ENCODE measurements at regions not wholly inside any gene's neighbourhood (a gene's known extent, or its start where the extent isn't known, plus 50 kb on each side); places are given as distances from the start of the nearest gene placed in this dataset.
A peak's percentile ranks its signal among the peaks of the same experiment; 100 is the strongest.

GRCh38 chr9:31873722-31874121 is 510.7 kb upstream of the ACO1 start:
- Mint-ChIP-seq H3K27ac (no peak overlapping the region), H3K9me3 (peaks cover 0 to 11% (median 3%) of the 10 kb centered on the region in 11 donors), H3K36me3 (no peaks in the 10 kb centered on the region), H3K27me3 (peaks cover 0 to 12% (median 3%) of the 10 kb centered on the region in 5 donors), H3K4me1 (peaks cover 0 to 2% (median 0%) of the 10 kb centered on the region in 7 donors), H3K4me3 (no peak overlapping the region)
- intact Hi-C loops (cut with micrococcal nuclease): no loop called here
- POLR2A ChIA-PET: no interaction called here
- DNase-seq (no peak), ATAC-seq (no peak)
- CTCF ChIA-PET: interaction anchor here (0.6 kb wide), 1 partner anchor 453 kb away, joined by 3 read pairs; no protein-coding TSS in a partner anchor
- no peak overlapping the region for H3K27ac ChIP-seq (ENCODE audit: low read depth, low read length)
- H3K36me3 ChIP-seq (ENCODE audit: control insufficient read depth in 2 of 3, insufficient read depth in 3 of 3, low read length in 3 of 3): no peaks in the 10 kb centered on the region
- H3K27me3 ChIP-seq (ENCODE audit: control insufficient read depth in 2 of 2, insufficient read depth in 2 of 2, low read length in 2 of 2): no peaks in the 10 kb centered on the region
- H3K9me3 ChIP-seq (ENCODE audit: control insufficient read depth in 2 of 3, low read length in 3 of 3): no peaks in the 10 kb centered on the region
- H3K4me1 ChIP-seq (ENCODE audit: control insufficient read depth in 2 of 2, insufficient read depth in 2 of 2, low read length in 2 of 2): no peaks in the 10 kb centered on the region
- no peak overlapping the region for H3K4me3 ChIP-seq (ENCODE audit: low read length)

GRCh38 chr9:31894008-31894407 is 490.4 kb upstream of the ACO1 start:
- no peaks in the 10 kb centered on the region for H3K36me3 ChIP-seq (ENCODE audit: control insufficient read depth in 2 of 3, insufficient read depth in 3 of 3, low read length in 3 of 3)
- Mint-ChIP-seq H3K4me1 (no peaks in the 10 kb centered on the region), H3K27ac (no peak overlapping the region), H3K27me3 (peaks cover 0 to 17% (median 12%) of the 10 kb centered on the region in 5 donors), H3K4me3 (no peak overlapping the region), H3K36me3 (no peaks in the 10 kb centered on the region), H3K9me3 (peaks cover 0 to 5% (median 0%) of the 10 kb centered on the region in 11 donors)
- H3K4me1 ChIP-seq (ENCODE audit: control insufficient read depth in 2 of 2, insufficient read depth in 2 of 2, low read length in 2 of 2): no peaks in the 10 kb centered on the region
- H3K4me3 ChIP-seq (ENCODE audit: low read length): no peak overlapping the region
- intact Hi-C loops (cut with micrococcal nuclease): no loop called here
- CTCF ChIA-PET: no interaction called here
- DNase-seq (no peak), ATAC-seq (no peak)
- no peaks in the 10 kb centered on the region for H3K27me3 ChIP-seq (ENCODE audit: control insufficient read depth in 2 of 2, insufficient read depth in 2 of 2, low read length in 2 of 2)
- POLR2A ChIA-PET: no interaction called here
- no peak overlapping the region for H3K27ac ChIP-seq (ENCODE audit: low read depth, low read length)
- H3K9me3 ChIP-seq (ENCODE audit: control insufficient read depth in 2 of 3, low read length in 3 of 3): no peaks in the 10 kb centered on the region

GRCh38 chr9:31908158-31908890 is 476.1 kb upstream of the ACO1 start:
- Mint-ChIP-seq H3K36me3 (no peaks in the 10 kb centered on the region), H3K27me3 (peaks cover 0 to 4% (median 0%) of the 10 kb centered on the region in 5 donors), H3K9me3 (peaks cover 0 to 2% (median 0%) of the 10 kb centered on the region in 11 donors), H3K4me1 (peaks cover 0 to 5% (median 0%) of the 10 kb centered on the region in 7 donors), H3K4me3 (peak overlapping the region in 5 of 10 donors; percentile 0 to 54 (median 40)), H3K27ac (no peak overlapping the region)
- H3K27ac ChIP-seq (ENCODE audit: low read depth, low read length): no peak overlapping the region
- ChIA-PET POLR2A (no interaction called here), CTCF (no interaction called here)
- H3K4me3 ChIP-seq (ENCODE audit: low read length): no peak overlapping the region
- DNase-seq: no peak
- no peaks in the 10 kb centered on the region for H3K36me3 ChIP-seq (ENCODE audit: control insufficient read depth in 2 of 3, insufficient read depth in 3 of 3, low read length in 3 of 3)
- no peaks in the 10 kb centered on the region for H3K27me3 ChIP-seq (ENCODE audit: control insufficient read depth in 2 of 2, insufficient read depth in 2 of 2, low read length in 2 of 2)
- H3K9me3 ChIP-seq (ENCODE audit: control insufficient read depth in 2 of 3, low read length in 3 of 3): no peaks in the 10 kb centered on the region
- no peaks in the 10 kb centered on the region for H3K4me1 ChIP-seq (ENCODE audit: control insufficient read depth in 2 of 2, insufficient read depth in 2 of 2, low read length in 2 of 2)
- no peak for ATAC-seq
- intact Hi-C loops (cut with micrococcal nuclease): no loop called here

GRCh38 chr9:31908891-31909480 is 475.5 kb upstream of the ACO1 start:
- peaks cover 0 to 5% (median 0%) of the 10 kb centered on the region in 7 donors for H3K4me1 Mint-ChIP-seq
- peaks cover 0 to 4% (median 0%) of the 10 kb centered on the region in 5 donors for H3K27me3 Mint-ChIP-seq
- intact Hi-C loops (cut with micrococcal nuclease): no loop called here
- ChIA-PET POLR2A (no interaction called here), CTCF (no interaction called here)
- peak overlapping the region in 1 of 9 donors; percentile 47 for H3K27ac Mint-ChIP-seq
- peak overlapping the region in 6 of 10 donors; percentile 0 to 54 (median 42) for H3K4me3 Mint-ChIP-seq
- ATAC-seq (no peak), DNase-seq (no peak)
- no peak overlapping the region for H3K4me3 ChIP-seq (ENCODE audit: low read length)
- no peaks in the 10 kb centered on the region for H3K9me3 ChIP-seq (ENCODE audit: control insufficient read depth in 2 of 3, low read length in 3 of 3)
- H3K36me3 ChIP-seq (ENCODE audit: control insufficient read depth in 2 of 3, insufficient read depth in 3 of 3, low read length in 3 of 3): no peaks in the 10 kb centered on the region
- no peak overlapping the region for H3K27ac ChIP-seq (ENCODE audit: low read depth, low read length)
- H3K4me1 ChIP-seq (ENCODE audit: control insufficient read depth in 2 of 2, insufficient read depth in 2 of 2, low read length in 2 of 2): no peaks in the 10 kb centered on the region
- peaks cover 0 to 2% (median 0%) of the 10 kb centered on the region in 11 donors for H3K9me3 Mint-ChIP-seq
- no peaks in the 10 kb centered on the region for H3K36me3 Mint-ChIP-seq
- no peaks in the 10 kb centered on the region for H3K27me3 ChIP-seq (ENCODE audit: control insufficient read depth in 2 of 2, insufficient read depth in 2 of 2, low read length in 2 of 2)

GRCh38 chr9:31912636-31913035 is 471.8 kb upstream of the ACO1 start:
- peaks cover 0 to 5% (median 0%) of the 10 kb centered on the region in 7 donors for H3K4me1 Mint-ChIP-seq
- Histone ChIP-seq H3K27me3 (ENCODE audit: control insufficient read depth in 2 of 2, insufficient read depth in 2 of 2, low read length in 2 of 2) (no peaks in the 10 kb centered on the region), H3K4me3 (ENCODE audit: low read length) (no peak overlapping the region), H3K36me3 (ENCODE audit: control insufficient read depth in 2 of 3, insufficient read depth in 3 of 3, low read length in 3 of 3) (no peaks in the 10 kb centered on the region), H3K27ac (ENCODE audit: low read depth, low read length) (no peak overlapping the region), H3K4me1 (ENCODE audit: control insufficient read depth in 2 of 2, insufficient read depth in 2 of 2, low read length in 2 of 2) (no peaks in the 10 kb centered on the region), H3K9me3 (ENCODE audit: control insufficient read depth in 2 of 3, low read length in 3 of 3) (no peaks in the 10 kb centered on the region)
- intact Hi-C loops (cut with micrococcal nuclease): no loop called here
- H3K27me3 Mint-ChIP-seq: peaks cover 0 to 12% (median 0%) of the 10 kb centered on the region in 5 donors
- ChIA-PET CTCF (no interaction called here), POLR2A (no interaction called here)
- H3K27ac Mint-ChIP-seq: no peak overlapping the region
- no peaks in the 10 kb centered on the region for H3K36me3 Mint-ChIP-seq
- no peak for ATAC-seq
- no peak overlapping the region for H3K4me3 Mint-ChIP-seq
- H3K9me3 Mint-ChIP-seq: peaks cover 0 to 2% (median 0%) of the 10 kb centered on the region in 11 donors
- no peak for DNase-seq

- Mint-ChIP-seq H3K4me3 (no peak overlapping the region), H3K36me3 (no peaks in the 10 kb centered on the region), H3K27ac (no peak overlapping the region), H3K4me1 (no peaks in the 10 kb centered on the region), H3K9me3 (peaks cover 0 to 2% (median 0%) of the 10 kb centered on the region in 11 donors), H3K27me3 (peaks cover 0 to 12% (median 0%) of the 10 kb centered on the region in 5 donors)
- Histone ChIP-seq H3K4me3 (ENCODE audit: low read length) (no peak overlapping the region), H3K4me1 (ENCODE audit: control insufficient read depth in 2 of 2, insufficient read depth in 2 of 2, low read length in 2 of 2) (no peaks in the 10 kb centered on the region), H3K36me3 (ENCODE audit: control insufficient read depth in 2 of 3, insufficient read depth in 3 of 3, low read length in 3 of 3) (no peaks in the 10 kb centered on the region), H3K27me3 (ENCODE audit: control insufficient read depth in 2 of 2, insufficient read depth in 2 of 2, low read length in 2 of 2) (no peaks in the 10 kb centered on the region), H3K9me3 (ENCODE audit: control insufficient read depth in 2 of 3, low read length in 3 of 3) (no peaks in the 10 kb centered on the region), H3K27ac (ENCODE audit: low read depth, low read length) (no peak overlapping the region)
- ChIA-PET CTCF (no interaction called here), POLR2A (no interaction called here)
- ATAC-seq: no peak
- intact Hi-C loops (cut with micrococcal nuclease): no loop called here
- DNase-seq: no peak
These were observed 467.7 kb upstream of the ACO1 start for GRCh38 chr9:31916591-31917241.
